ENCODE measurements at regions not wholly inside any gene's neighbourhood (a gene's known extent, or its start where the extent isn't known, plus 50 kb on each side); places are given as distances from the start of the nearest gene placed in this dataset.

DNA sequence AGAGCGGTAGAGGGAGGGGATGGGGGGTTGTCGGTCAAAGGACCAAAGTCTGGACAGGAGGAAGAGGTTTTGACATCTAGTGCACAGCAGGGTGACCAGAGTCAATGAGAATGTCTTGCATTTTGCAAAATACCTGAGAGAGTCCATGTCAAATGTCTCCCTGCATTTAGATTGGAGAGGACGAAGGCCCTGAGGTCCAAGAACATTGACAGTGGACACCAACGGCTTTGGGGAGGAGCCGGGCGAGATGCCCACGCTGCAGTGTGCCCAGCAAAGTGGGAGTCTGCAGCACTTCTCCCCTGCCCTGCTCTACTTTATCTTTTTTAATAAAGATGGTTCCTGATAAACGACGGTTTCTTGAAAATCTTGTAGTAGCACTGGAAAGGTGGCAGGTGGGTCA, 67.4 kb upstream of the TAMM41 start:
- TF ChIP-seq EZH2 (IDR thresholded peaks at IDR 0.05; ENCODE audit: low read length, missing control alignments) = no peak
- TF ChIP-seq, protein P1, sequence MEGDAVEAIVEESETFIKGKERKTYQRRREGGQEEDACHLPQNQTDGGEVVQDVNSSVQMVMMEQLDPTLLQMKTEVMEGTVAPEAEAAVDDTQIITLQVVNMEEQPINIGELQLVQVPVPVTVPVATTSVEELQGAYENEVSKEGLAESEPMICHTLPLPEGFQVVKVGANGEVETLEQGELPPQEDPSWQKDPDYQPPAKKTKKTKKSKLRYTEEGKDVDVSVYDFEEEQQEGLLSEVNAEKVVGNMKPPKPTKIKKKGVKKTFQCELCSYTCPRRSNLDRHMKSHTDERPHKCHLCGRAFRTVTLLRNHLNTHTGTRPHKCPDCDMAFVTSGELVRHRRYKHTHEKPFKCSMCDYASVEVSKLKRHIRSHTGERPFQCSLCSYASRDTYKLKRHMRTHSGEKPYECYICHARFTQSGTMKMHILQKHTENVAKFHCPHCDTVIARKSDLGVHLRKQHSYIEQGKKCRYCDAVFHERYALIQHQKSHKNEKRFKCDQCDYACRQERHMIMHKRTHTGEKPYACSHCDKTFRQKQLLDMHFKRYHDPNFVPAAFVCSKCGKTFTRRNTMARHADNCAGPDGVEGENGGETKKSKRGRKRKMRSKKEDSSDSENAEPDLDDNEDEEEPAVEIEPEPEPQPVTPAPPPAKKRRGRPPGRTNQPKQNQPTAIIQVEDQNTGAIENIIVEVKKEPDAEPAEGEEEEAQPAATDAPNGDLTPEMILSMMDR (conservative IDR thresholded peaks at IDR 0.05 in 1 of 2, IDR thresholded peaks at IDR 0.05 in 1 of 2; ENCODE audit: low read depth in 1 of 2, low read length in 2 of 2) = no peak

All from fibroblast of lung (primary cell).